ENCODE measurements at regions not wholly inside any gene's neighbourhood (a gene's known extent, or its start where the extent isn't known, plus 50 kb on each side); places are given as distances from the start of the nearest gene placed in this dataset.
"Not testable (repeated sequence)": the region's sequence is repeated elsewhere in the genome, so short reads cannot be mapped to it uniquely, and the experiment has no call there.

DNA sequence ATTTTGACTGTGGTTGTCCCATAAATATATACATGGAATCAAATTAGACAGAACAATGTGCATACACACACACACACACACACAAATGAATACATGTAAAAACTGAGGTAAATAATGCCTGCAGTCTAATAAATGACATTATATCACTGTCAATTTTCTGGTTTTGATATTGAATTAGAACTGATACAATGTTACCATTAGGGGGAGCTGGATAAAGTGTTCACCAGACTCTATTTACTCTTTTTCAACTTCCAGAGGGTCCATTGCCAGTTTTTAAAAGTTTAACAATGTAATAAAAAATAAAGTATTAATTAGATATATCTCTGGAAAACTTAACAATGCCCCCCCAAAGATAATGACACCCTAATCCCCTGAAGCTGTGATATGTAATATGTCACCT, 1666.8 kb upstream of the TMEFF2 start:
- no peak overlapping the region for H3K4me3 ChIP-seq (ENCODE audit: low read length)
- TF ChIP-seq ZNF274 (IDR thresholded peaks at IDR 0.05; ENCODE audit: low read depth, low read length), result no peak

DNA sequence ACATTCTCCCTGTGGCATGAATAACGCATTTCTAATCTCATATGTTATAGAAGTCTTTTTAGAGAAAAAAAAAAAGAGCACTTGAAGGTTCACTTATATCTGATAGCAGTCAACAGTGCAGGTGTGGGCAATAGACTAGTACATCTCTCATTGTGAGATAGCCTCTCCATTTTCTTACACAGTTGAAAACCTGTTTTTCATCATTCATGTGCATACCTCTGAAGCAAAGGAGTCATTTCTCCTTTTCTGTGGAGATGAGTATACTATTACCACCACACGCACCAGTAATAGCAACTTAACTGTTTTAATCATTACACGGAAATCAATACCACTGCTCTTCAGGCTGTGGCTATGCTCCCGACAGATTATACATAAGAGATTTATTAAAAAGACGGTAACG, 1653.3 kb upstream of the TMEFF2 start:
- no peak for TF ChIP-seq ZNF274 (IDR thresholded peaks at IDR 0.05; ENCODE audit: low read depth, low read length)
- no peak overlapping the region for H3K4me3 ChIP-seq (ENCODE audit: low read length)

DNA sequence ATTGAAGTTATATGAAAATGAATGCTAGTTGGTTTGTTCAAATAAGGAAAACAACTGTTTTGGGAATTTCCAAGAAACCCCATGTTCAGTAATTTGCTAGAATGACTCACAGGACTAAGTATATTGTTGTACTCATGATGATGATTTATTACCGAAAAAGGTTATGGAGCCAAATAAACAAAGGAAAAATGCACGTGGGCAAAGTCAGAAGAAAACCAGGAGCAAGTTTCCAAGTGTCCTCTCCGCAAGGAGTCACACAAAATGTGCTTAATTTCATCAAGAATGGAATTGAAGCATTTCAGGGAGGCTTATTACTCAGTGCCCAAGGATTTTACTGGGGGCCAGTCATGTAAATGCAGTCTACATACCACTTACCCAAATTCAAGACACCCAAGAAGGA, 1652.4 kb upstream of the TMEFF2 start:
- TF ChIP-seq ZNF274 (IDR thresholded peaks at IDR 0.05; ENCODE audit: low read depth, low read length), result no peak

DNA sequence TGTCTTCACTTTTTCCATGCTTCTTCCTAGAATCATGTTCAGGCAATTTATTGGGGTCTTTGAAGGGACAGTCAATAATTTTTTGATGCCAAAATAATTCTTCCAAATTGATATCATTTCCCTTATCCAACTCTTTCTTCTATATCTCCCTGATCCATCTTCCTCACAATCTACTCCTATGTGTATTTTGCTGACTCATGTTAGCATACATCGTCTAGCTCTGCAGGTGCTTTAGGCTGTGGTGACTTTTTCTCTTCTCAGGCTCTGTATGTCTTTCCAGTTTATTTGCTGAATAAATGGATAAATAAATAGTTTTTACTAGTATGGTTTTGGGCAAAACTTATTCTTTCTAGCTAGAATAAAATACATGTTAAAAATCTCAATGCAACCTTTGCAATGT, 1650.9 kb upstream of the TMEFF2 start:
- H3K4me3 ChIP-seq (ENCODE audit: low read length), result no peak overlapping the region
- no peak for TF ChIP-seq ZNF274 (IDR thresholded peaks at IDR 0.05; ENCODE audit: low read depth, low read length)

More for the DNA sequence above, 1652.4 kb upstream of the TMEFF2 start:
- no peak overlapping the region for H3K4me3 ChIP-seq (ENCODE audit: low read length)

DNA sequence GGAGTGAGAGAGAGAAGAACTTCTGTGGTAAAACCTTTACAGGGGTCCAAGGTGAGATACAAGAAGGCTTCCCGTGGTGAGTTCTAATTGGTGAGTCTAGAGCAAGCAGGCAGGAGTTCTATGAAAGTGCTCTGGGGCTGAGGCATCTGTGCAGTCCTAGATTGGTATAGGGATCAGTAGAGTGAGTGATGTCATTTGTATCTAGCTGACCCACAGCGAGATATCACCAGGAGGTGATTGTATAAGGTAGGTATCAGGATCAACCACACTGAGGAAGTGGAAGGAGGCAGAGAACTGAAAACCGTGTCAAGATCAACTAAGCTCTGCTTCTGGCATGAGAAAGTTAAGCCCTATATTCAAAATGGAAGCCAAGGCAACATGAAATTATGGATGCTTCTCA, 1648.9 kb upstream of the TMEFF2 start:
- no peak overlapping the region for H3K4me3 ChIP-seq (ENCODE audit: low read length)
- TF ChIP-seq ZNF274 (IDR thresholded peaks at IDR 0.05; ENCODE audit: low read depth, low read length), result no peak

DNA sequence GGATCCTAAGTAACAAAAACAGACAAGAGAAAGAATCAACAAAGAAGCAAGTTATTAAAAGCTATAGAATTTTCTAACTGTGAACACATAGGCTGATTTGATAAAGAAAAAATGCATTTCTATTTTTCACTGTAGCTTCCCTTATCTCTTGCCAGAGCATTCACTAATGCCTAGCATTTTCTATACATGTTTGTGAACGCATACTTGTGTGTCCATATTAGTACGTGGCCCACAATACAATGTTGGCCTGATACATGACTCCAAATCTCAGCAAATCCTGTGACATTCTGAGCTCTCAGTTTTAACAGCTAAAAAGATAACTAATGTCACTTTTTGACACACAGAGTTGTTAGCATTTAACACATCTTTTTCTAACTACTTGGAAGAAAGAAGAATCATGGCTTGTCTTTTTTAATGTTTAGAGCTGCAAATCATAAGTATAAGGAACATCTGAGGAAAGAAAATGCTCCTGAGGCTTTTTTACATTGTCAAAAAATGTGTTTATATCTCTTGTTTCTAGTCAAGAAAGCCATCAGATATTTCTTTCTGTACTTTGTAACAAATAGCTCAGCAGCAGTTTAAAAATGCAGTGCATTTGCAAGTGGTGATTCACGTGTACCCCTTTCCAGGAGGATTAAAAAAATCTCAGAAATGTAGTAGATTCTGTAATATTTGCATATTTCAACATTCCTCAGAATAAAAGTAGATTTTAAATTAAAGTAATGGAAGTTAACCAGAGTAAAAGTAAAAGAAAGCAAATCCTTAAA, 1646.8 kb upstream of the TMEFF2 start:
- no peak for TF ChIP-seq ZNF274 (IDR thresholded peaks at IDR 0.05; ENCODE audit: low read depth, low read length)
- no peak overlapping the region for H3K4me3 ChIP-seq (ENCODE audit: low read length)

DNA sequence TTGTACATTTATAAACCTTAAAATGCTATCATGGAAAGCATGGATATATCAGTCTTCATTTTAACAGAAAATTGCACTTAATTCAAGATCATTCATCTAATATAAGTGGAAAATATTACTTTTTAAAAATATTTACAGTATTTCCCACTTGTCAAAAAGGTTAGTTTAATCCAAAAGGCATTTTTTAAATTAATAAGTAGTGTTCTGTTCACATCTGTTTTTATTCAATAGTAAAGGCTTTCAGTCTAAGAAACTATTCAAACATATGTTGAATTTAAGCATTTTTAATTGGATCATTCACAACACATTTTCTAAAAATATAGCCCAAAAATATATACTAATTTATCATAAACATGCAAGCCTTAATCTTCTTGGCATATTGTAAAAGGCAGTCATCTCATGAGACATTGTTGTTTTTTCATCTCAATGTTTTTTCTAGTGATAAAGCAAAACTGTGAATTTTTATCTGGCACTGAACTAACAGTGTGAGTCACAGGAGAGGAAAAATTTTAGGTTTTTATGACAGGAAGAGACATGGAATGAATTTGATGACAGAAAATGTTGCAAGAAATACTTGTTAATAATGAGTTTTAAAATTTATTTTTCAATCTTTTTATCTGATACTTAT, 1642.5 kb upstream of the TMEFF2 start:
- H3K4me3 ChIP-seq (ENCODE audit: low read length), result no peak overlapping the region
- no peak for TF ChIP-seq ZNF274 (IDR thresholded peaks at IDR 0.05; ENCODE audit: low read depth, low read length)

DNA sequence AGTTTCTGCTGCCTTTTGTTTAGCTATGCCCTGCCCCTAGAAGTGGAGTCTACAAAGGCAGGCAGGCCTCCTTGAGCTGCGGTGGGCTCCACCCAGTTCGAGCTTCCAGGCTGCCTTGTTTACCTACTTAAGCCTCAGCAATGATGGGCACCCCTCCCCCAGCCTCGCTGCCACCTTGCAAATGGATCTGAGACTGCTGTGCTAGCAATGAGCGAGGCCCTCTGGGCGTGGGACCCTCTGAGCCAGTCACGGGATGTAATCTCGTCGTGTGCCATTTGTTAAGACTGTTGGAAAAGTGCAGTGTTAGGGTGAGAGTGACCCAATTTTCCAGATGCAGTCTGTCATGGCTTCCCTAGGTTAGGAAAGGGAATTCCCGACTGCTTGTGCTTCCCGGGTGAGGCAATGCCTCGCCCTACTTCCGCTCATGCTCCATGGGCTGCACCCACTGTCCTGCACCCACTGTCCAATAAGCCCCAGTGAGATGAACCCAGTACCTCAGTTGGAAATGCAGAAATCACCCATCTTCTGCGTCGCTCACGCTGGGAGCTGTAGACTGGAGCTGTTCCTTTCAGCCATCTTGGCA, 1641.8 kb upstream of the TMEFF2 start:
- H3K4me3 ChIP-seq (ENCODE audit: low read length), result not testable (repeated sequence)

DNA sequence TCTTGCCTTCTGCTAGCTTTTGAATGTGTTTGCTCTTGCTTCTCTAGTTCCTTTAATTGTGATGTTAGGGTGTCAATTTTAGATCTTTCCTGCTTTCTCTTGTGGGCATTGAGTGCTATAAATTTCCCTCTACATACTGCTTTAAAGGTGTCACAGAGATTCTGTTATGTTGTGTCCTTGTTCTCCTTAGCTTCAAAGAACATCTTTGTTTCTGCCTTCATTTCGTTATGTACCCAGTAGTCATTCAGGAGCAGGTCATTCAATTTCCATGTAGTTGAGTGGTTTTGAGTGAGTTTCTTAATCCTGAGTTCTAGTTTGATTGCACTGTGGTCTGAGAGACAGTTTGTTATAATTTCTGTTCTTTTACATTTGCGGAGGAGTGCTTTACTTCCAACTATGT, 1639.2 kb upstream of the TMEFF2 start:
- H3K4me3 ChIP-seq (ENCODE audit: low read length), result not testable (repeated sequence)

DNA sequence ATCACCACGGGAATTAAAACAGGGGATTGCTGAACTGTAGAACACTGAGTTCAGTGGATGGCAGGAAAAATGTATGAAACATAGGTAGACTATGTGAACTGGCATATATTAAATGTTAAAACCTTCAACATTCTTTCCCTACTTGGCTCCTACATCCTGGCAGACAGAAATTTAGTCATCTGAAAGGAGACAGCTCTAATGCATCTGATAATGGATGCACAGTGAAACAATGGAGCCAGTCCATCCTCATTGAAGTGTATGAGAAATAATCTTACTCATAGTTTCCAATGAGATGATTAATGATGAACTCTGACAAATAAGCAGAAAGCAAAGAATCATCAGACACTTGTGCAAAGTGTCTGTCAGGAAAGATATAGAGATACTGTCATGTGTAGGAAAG, 1629.7 kb upstream of the TMEFF2 start:
- no peak for TF ChIP-seq ZNF274 (IDR thresholded peaks at IDR 0.05; ENCODE audit: low read depth, low read length)
- no peak overlapping the region for H3K4me3 ChIP-seq (ENCODE audit: low read length)

DNA sequence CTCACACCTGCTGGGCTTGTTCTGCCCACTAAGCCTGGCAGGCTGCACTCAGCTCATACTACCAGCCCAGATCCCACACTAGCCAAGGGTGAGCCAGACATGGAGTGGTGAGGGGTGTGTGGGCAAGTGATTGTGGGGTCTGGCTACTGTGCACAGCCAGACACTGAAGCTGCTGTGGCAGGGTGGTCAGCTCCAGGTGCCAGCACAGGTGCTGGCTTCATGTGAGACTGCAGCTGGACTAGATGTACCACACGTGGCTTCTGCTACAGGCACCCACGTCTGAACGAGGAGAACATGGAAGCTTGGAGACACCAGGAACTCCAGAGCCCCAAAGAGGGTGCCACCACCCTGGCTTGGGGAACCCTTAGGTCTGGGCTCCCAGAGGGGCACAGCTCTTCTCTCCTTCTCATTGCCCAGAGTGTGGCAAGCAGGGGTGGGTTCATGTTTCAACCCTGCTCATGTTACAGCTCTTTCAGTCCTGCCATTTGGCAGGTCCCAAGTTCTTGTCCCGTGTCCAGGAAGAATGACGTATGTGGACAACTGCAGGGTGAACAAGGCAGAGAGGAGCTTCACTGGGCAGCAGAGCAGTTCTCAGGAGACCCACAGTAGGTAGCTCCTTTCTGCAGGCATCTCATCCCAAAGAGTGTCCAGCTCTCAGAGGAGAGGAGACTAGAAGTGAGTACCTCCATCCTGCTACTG, 1624.2 kb upstream of the TMEFF2 start:
- no peak for TF ChIP-seq ZNF274 (IDR thresholded peaks at IDR 0.05; ENCODE audit: low read depth, low read length)
- H3K4me3 ChIP-seq (ENCODE audit: low read length), result no peak overlapping the region

DNA sequence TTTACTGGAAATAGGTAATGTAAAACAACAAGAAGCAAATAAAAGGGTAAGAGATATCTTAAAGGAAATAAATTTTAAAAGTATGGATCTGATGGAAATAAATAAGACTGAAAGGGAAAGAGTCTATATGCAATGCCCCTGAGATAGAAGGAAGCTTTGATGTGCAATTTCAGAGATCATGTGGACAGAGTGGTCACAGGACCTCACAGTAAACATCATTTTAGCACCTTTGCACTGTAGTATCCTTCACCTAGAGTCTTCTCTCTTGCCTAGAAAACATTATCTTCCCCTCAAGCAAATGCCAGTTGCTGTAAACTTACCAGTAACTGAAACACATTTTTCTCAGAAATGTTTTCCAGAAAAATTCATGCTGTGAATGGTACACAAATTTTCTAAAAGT, 1621.3 kb upstream of the TMEFF2 start:
- H3K4me3 ChIP-seq (ENCODE audit: low read length), result no peak overlapping the region
- no peak for TF ChIP-seq ZNF274 (IDR thresholded peaks at IDR 0.05; ENCODE audit: low read depth, low read length)

DNA sequence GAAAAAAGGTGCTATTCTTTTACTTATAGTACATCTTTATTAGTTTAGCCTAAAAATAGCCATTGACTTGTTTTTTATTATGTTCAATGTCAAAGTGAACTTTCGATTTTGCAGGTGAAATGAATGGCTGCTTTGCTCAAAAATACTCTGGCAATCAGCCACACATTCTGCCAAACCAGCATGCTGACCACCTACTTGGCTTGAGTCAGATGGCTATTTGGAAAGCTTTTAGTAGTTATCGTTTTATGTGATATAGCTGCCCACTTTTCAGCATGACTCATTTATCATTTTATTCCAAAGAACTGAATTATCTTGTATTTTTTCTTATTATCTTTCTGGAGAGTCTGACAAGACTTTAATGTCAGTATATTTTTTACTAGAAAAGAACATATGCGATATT, 1615.8 kb upstream of the TMEFF2 start:
- TF ChIP-seq ZNF274 (IDR thresholded peaks at IDR 0.05; ENCODE audit: low read depth, low read length), result no peak

DNA sequence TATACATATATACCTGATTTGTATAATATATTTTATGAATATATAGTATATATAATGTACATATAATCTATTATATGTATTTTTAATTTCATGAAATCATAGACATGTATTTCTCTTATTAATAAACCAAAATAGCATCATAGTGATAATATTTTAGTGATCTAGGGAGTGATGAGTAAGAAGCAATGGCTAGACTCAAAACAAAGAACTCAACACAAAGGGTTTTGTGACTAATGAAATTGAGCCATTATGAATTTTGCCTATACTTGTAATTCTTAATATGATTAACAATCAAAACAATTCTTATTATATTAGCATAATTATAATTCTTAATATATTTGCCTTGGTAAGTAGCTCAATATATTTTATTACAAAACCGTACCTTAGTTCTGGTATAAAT, 1614.1 kb upstream of the TMEFF2 start:
- TF ChIP-seq ZNF274 (IDR thresholded peaks at IDR 0.05; ENCODE audit: low read depth, low read length), result no peak
- no peak overlapping the region for H3K4me3 ChIP-seq (ENCODE audit: low read length)

More for the DNA sequence above, 1615.8 kb upstream of the TMEFF2 start:
- H3K4me3 ChIP-seq (ENCODE audit: low read length), result no peak overlapping the region
